GM12872 (cell line): ENCODE measurements at regions not wholly inside any gene's neighbourhood (a gene's known extent, or its start where the extent isn't known, plus 50 kb on each side); places are given as distances from the start of the nearest gene placed in this dataset.

Source experiments
- CTCF ChIP-seq: IDR thresholded peaks from 3 replicates; pipeline ENCODE4 v1.5.1; 2011; ENCODE audit warnings: low read depth, mild to moderate bottlenecking, low read length, moderate library complexity; ENCODE audit not compliant: insufficient read depth

- no peak for TF ChIP-seq CTCF
Measured at GRCh38 chr7:47119261-47119865, 462.5 kb downstream of the TNS3 start.

GRCh38 chr7:47104206-47104549 is 477.7 kb downstream of the TNS3 start:
- TF ChIP-seq CTCF, result no peak

DNA sequence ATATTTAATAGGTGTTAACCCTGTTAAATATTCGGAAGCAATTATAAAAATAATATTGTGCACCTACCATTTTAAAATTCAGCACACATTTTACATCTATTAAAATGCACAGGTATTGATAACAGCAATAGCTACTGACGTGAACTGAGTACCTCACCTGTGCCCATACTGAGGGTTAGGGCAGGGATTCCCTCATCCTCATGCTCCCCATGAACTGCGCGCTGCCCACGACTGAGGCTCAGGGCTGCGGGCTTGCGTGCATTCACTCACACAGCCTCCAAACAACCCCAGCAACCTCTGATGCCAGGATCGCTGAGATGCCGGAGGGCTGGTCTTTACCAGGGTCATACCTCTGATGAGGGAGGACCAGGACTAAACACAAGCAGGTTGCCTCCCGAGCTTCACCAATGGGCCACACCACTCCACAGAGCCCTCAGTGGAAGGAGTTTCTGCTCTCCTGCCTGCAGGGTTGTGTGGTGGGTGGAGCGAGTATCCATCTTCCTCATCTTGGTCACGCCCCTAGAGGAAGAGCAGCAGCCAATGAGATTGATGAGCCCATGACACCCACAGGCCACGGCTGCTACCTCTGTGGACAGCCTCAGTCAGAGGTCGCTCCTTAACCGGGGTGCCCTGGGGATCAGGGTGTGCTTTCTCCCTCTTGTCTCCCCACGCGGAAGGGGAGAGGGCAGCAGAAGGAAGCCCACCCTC is 478.3 kb downstream of the TNS3 start:
- no peak for TF ChIP-seq CTCF

DNA sequence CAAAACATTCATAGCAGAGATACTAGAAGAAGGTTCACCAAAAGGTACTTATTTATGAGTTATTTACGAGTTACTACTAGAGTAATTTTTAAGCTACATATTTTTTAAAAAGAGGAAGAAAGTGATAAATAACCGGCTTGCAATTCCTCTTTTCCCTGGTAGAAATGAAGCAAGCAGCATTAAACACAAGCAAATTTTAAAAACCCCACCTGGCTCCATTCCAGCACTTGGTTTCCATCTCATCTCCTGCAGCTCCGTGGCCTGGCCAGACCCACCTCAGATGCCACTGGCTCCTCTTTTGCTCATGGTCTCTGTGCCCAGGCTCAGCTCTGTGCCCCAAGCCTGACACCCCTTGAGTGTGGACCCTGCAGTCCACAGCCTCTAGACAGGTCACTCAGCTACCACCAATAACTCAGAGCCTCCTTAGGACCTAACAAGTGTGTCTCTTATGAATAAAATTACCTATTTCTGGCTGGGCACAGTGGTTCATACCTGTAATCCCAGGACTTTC is 479.5 kb downstream of the TNS3 start:
- no peak for TF ChIP-seq CTCF

- peak; percentile 64 for TF ChIP-seq CTCF
Measured at GRCh38 chr7:47100817-47101435, 481.0 kb downstream of the TNS3 start.

DNA sequence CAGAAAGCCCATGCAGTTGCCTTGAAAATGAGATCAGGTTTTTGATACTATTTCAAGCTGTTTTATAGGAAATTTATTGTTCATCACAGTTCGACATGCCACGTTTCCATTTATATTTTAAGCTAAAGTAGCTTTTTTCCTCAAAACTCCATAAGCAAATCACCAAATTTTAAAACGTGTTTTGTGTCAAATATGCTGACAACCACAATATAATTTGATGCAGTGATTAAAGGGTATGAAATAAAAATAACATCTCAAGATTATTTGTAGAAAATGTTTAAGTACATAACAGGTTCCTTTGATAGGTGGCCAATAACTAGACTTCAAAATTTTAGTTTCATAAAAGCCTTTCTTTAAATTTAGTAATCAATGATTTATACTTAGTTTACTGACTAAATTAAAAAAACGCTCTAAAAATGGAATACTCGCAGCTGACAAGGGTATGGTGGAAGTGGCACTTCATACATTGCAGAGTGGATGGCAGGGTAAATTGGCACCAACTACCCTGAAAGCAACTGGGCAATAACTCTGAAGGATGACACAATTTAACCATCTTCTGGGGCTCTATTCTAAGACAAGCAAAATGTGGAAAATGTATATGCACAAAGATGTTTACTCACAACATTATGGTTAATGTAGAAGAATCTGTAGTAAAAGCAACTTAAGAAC is 481.6 kb downstream of the TNS3 start:
- no peak for TF ChIP-seq CTCF

GRCh38 chr7:47097431-47097830 is 484.5 kb downstream of the TNS3 start:
- no peak for TF ChIP-seq CTCF
